Esophagus (tissue), 2 donors: ENCODE measurements at regions not wholly inside any gene's neighbourhood (a gene's known extent, or its start where the extent isn't known, plus 50 kb on each side); places are given as distances from the start of the nearest gene placed in this dataset.

Source experiments
- H3K27ac ChIP-seq, 2 donors: one replicate each; pipeline ENCODE4 v1.5.1; 2013; ENCODE audit warnings: low read depth in 2 of 2, mild to moderate bottlenecking in 2 of 2, inconsistent platforms in 1 of 2, low read length in 1 of 2, moderate library complexity in 1 of 2
- H3K27me3 ChIP-seq, 2 donors: one replicate each; pipeline ENCODE4 v1.6.1; 2013; ENCODE audit warnings: low read length in 2 of 2, control low read depth in 1 of 2, mild to moderate bottlenecking in 1 of 2; ENCODE audit not compliant: insufficient read depth in 2 of 2, control insufficient read depth in 1 of 2
- H3K36me3 ChIP-seq, 2 donors: one replicate each; pipeline ENCODE4 v1.6.1; 2013; ENCODE audit warnings: low read length in 1 of 2; ENCODE audit not compliant: control insufficient read depth in 2 of 2, insufficient read depth in 2 of 2
- H3K4me1 ChIP-seq, 2 donors: one replicate each; pipeline ENCODE4 v1.6.1; 2013; ENCODE audit warnings: low read length in 1 of 2; ENCODE audit not compliant: control insufficient read depth in 2 of 2, insufficient read depth in 2 of 2
- H3K4me3 ChIP-seq, 2 donors: one replicate each; pipeline ENCODE4 v1.5.1; 2013; ENCODE audit warnings: low read length in 2 of 2, mild to moderate bottlenecking in 2 of 2, low read depth in 1 of 2, moderate library complexity in 1 of 2
- H3K9me3 ChIP-seq, 2 donors: one replicate each; pipeline ENCODE4 v1.6.1; 2013; ENCODE audit warnings: mild to moderate bottlenecking in 2 of 2, low read depth in 1 of 2, low read length in 1 of 2, moderate library complexity in 1 of 2; ENCODE audit not compliant: control insufficient read depth in 2 of 2, insufficient read depth in 1 of 2
- WGBS, 2 donors: extraction: QIAGEN DNeasy Blood & Tissue Kit; methylation state at CpG; one replicate each; pipeline ENCODE4 v1.1.7; 2013; 5-methylcytosine and 5-hydroxymethylcytosine counted together
- donor health status: healthy with polysubstance abuse.
- donor health status: Bipolar disorder and iron deficiency.

DNA sequence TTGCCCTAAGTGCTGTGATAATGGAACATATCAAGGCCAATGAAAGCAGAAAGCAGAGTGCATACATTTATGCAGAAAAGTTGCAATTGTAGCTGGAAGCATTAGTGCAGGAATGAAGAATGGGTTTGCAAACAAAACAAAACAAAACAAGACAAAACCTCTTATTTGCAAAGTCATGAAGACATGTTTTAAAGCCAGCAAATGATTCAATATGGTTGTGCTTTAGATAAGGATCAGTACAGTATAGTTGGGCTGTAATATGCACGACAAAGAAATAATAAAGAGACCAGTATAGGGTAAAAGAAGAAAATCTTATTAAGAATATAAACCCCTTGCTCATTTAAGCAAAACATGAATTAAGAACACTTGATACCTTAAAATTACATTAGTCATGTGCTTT is 398.1 kb downstream of the KIF2B start:
- H3K4me1 ChIP-seq, result no peaks in the 10 kb centered on the region
- H3K27ac ChIP-seq, result no peak overlapping the region
- H3K36me3 ChIP-seq, result no peaks in the 10 kb centered on the region
- no peaks in the 10 kb centered on the region for H3K9me3 ChIP-seq
- no peaks in the 10 kb centered on the region for H3K27me3 ChIP-seq
- WGBS, 2 donors, result 61 to 69% methylated on average over 1 of the region's 1 CpG
- no peak overlapping the region for H3K4me3 ChIP-seq

- Histone ChIP-seq H3K9me3 (no peaks in the 10 kb centered on the region), H3K27me3 (no peaks in the 10 kb centered on the region), H3K4me1 (no peaks in the 10 kb centered on the region), H3K27ac (no peak overlapping the region), H3K4me3 (no peak overlapping the region), H3K36me3 (no peaks in the 10 kb centered on the region)
- WGBS, 2 donors, result 34 to 35% methylated on average over 2 of the region's 2 CpGs
These were observed 398.8 kb downstream of the KIF2B start for GRCh38 chr17:54221499-54221898.

GRCh38 chr17:54235571-54235970 is 412.8 kb downstream of the KIF2B start:
- no peaks in the 10 kb centered on the region for H3K36me3 ChIP-seq
- no peaks in the 10 kb centered on the region for H3K9me3 ChIP-seq
- H3K27me3 ChIP-seq, result no peaks in the 10 kb centered on the region
- H3K27ac ChIP-seq, result no peak overlapping the region
- WGBS, 2 donors, result 52 to 59% methylated on average over 4 of the region's 4 CpGs
- no peaks in the 10 kb centered on the region for H3K4me1 ChIP-seq
- no peak overlapping the region for H3K4me3 ChIP-seq

- H3K4me3 ChIP-seq, result no peak overlapping the region
- no peaks in the 10 kb centered on the region for H3K36me3 ChIP-seq
- no peak overlapping the region for H3K27ac ChIP-seq
- 49 to 71% methylated on average over 5 of the region's 5 CpGs for WGBS, 2 donors
- no peaks in the 10 kb centered on the region for H3K4me1 ChIP-seq
- no peaks in the 10 kb centered on the region for H3K27me3 ChIP-seq
- no peaks in the 10 kb centered on the region for H3K9me3 ChIP-seq
These were observed 415.3 kb downstream of the KIF2B start for GRCh38 chr17:54237911-54238515.

DNA sequence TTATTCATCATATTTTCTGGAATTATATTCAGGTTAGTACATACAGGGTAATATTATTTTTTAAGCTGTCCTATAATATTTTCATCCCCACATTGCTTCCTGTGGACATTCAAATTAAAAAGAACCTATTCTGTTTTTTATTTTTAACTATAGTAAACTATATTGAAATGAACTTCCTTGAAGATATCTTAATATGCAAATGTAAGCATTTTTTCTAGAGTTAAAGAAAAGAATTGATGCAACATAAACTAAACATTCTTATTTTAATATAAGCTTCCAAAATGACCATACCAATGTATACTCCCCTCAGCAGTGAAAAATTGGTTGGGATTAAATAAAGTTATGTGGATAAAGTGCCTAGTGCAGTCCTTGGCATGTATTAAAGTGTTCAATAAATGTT is 416.6 kb downstream of the KIF2B start:
- Histone ChIP-seq H3K27ac (no peak overlapping the region), H3K9me3 (no peaks in the 10 kb centered on the region), H3K4me3 (no peak overlapping the region), H3K27me3 (no peaks in the 10 kb centered on the region), H3K4me1 (no peaks in the 10 kb centered on the region), H3K36me3 (no peaks in the 10 kb centered on the region)

DNA sequence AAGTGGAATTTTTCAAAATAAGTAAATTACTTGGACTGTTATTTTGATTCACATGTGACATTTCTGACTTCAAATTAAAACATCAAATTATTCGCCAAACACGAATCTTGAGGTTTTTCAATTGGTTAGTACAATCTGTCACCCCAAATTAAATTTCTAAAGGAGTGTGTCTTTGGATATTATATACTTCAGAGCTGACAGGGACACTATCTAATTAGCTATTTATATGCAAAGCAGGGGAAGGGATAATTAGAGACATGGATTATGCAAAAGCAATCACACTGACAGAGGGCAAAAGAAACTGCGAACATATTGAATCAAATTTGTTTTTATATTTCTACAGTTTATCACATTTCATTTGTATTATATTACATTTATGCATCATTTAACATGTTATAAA is 433.0 kb downstream of the KIF2B start:
- H3K9me3 ChIP-seq, result peaks cover 0 to 2% of the 10 kb centered on the region in 2 donors
- H3K27me3 ChIP-seq, result no peaks in the 10 kb centered on the region
- 85 to 89% methylated on average over 3 of the region's 3 CpGs for WGBS, 2 donors
- no peak overlapping the region for H3K4me3 ChIP-seq
- no peaks in the 10 kb centered on the region for H3K4me1 ChIP-seq
- H3K27ac ChIP-seq, result no peak overlapping the region
- H3K36me3 ChIP-seq, result no peaks in the 10 kb centered on the region

- no peaks in the 10 kb centered on the region for H3K4me1 ChIP-seq
- H3K36me3 ChIP-seq, result no peaks in the 10 kb centered on the region
- H3K27ac ChIP-seq, result no peak overlapping the region
- WGBS, 2 donors, result 64 to 68% methylated on average over 4 of the region's 4 CpGs
- no peaks in the 10 kb centered on the region for H3K27me3 ChIP-seq
- H3K9me3 ChIP-seq, result peaks cover 0 to 2% of the 10 kb centered on the region in 2 donors
- H3K4me3 ChIP-seq, result no peak overlapping the region
These were observed 433.7 kb downstream of the KIF2B start for GRCh38 chr17:54256401-54256929.

GRCh38 chr17:54257440-54257839 is 434.7 kb downstream of the KIF2B start:
- Histone ChIP-seq H3K27ac (no peak overlapping the region), H3K4me1 (no peaks in the 10 kb centered on the region), H3K27me3 (no peaks in the 10 kb centered on the region), H3K9me3 (peaks cover 0 to 2% of the 10 kb centered on the region in 2 donors), H3K36me3 (no peaks in the 10 kb centered on the region), H3K4me3 (no peak overlapping the region)
- WGBS, 2 donors, result 29 to 43% methylated on average over 2 of the region's 2 CpGs

GRCh38 chr17:54259476-54259875 is 436.7 kb downstream of the KIF2B start:
- H3K4me3 ChIP-seq, result no peak overlapping the region
- no peaks in the 10 kb centered on the region for H3K27me3 ChIP-seq
- no peaks in the 10 kb centered on the region for H3K36me3 ChIP-seq
- H3K9me3 ChIP-seq, result no peaks in the 10 kb centered on the region
- no peaks in the 10 kb centered on the region for H3K4me1 ChIP-seq
- WGBS, 2 donors, result 30 to 39% methylated on average over 4 of the region's 4 CpGs
- no peak overlapping the region for H3K27ac ChIP-seq

DNA sequence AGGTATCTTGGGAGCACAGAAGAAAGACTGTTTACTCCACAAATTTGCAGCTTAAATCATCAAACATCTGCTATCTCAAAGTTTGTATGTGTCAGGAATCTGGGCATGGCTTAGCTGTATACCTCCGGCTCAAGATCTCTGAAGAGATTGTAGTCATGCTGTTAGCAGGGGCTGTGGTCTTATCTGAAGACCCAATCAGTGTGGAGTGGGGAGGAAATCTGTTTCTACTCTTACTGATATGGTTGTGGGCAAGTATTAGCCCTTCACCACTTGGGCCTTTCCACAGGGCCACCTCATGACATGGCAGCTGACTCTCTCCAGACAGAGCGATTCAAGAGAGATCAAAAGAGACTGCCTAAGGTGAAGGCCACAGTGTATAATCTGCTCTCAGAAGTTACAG is 438.7 kb downstream of the KIF2B start:
- Histone ChIP-seq H3K4me1 (no peaks in the 10 kb centered on the region), H3K9me3 (no peaks in the 10 kb centered on the region), H3K4me3 (no peak overlapping the region), H3K36me3 (no peaks in the 10 kb centered on the region), H3K27ac (no peak overlapping the region), H3K27me3 (no peaks in the 10 kb centered on the region)
- 85 to 92% methylated on average over 2 of the region's 2 CpGs for WGBS, 2 donors
